Activated naive CD8-positive, alpha-beta T cell treated with anti-CD3 and anti-CD28 coated beads for 36 hours (primary cell): ENCODE measurements at regions not wholly inside any gene's neighbourhood (a gene's known extent, or its start where the extent isn't known, plus 50 kb on each side); places are given as distances from the start of the nearest gene placed in this dataset.
"Not testable (repeated sequence)": the region's sequence is repeated elsewhere in the genome, so short reads cannot be mapped to it uniquely, and the experiment has no call there.

Source experiments
- DNase-seq: peaks from one replicate; pipeline ENCODE4 v3.0.0; 2021
- H3K27ac Mint-ChIP-seq: one replicate; pipeline ENCODE4 v1.8.0; 2022; ENCODE audit warnings: mild to moderate bottlenecking, moderate library complexity, mixed read lengths
- H3K27me3 Mint-ChIP-seq: one replicate; pipeline ENCODE4 v1.8.0; 2022; ENCODE audit warnings: mild to moderate bottlenecking, mixed read lengths
- H3K36me3 Mint-ChIP-seq: one replicate; pipeline ENCODE4 v1.8.0; 2021; ENCODE audit warnings: mild to moderate bottlenecking, mixed read lengths
- H3K4me1 Mint-ChIP-seq: one replicate; pipeline ENCODE4 v1.8.0; 2021; ENCODE audit warnings: mixed read lengths
- H3K4me3 Mint-ChIP-seq: one replicate; pipeline ENCODE4 v1.8.0; 2022; ENCODE audit warnings: mild to moderate bottlenecking, moderate library complexity, mixed read lengths
- H3K9me3 Mint-ChIP-seq: one replicate; pipeline ENCODE4 v1.8.0; 2022; ENCODE audit warnings: mixed read lengths

- DNase-seq, H3K27me3 Mint-ChIP-seq, H3K4me3 Mint-ChIP-seq, H3K9me3 Mint-ChIP-seq, H3K27ac Mint-ChIP-seq: not testable (repeated sequence)
- H3K4me1 Mint-ChIP-seq, result peaks cover 64% of the 10 kb centered on the region
- peaks cover 79% of the 10 kb centered on the region for H3K36me3 Mint-ChIP-seq
Observed at GRCh38 chr1:148432318-148432717, 50.8 kb downstream of the PPIAL4G start.

GRCh38 chr1:148429856-148430255, 53.2 kb downstream of the PPIAL4G start:
- peaks cover 62% of the 10 kb centered on the region for H3K4me1 Mint-ChIP-seq
- H3K27ac Mint-ChIP-seq, result peak overlapping the region; percentile 52
- H3K36me3 Mint-ChIP-seq, result peaks cover 86% of the 10 kb centered on the region

GRCh38 chr1:148426940-148427611, 56.0 kb downstream of the PPIAL4G start:
- Mint-ChIP-seq H3K4me1 (peaks cover 65% of the 10 kb centered on the region), H3K27ac (peak overlapping the region; percentile 83), H3K36me3 (peaks cover 79% of the 10 kb centered on the region)
- not testable (repeated sequence) for H3K9me3 Mint-ChIP-seq, H3K27me3 Mint-ChIP-seq, H3K4me3 Mint-ChIP-seq
- peak; percentile 32 for DNase-seq

More at GRCh38 chr1:148429856-148430255, 53.2 kb downstream of the PPIAL4G start:
- H3K9me3 Mint-ChIP-seq, H3K4me3 Mint-ChIP-seq, DNase-seq, H3K27me3 Mint-ChIP-seq: not testable (repeated sequence)

GRCh38 chr1:148426385-148426784, 56.7 kb downstream of the PPIAL4G start:
- Mint-ChIP-seq H3K27ac (peak overlapping the region; percentile 83), H3K36me3 (peaks cover 74% of the 10 kb centered on the region), H3K4me1 (peaks cover 58% of the 10 kb centered on the region)
- H3K9me3 Mint-ChIP-seq, H3K27me3 Mint-ChIP-seq, DNase-seq, H3K4me3 Mint-ChIP-seq: not testable (repeated sequence)

GRCh38 chr1:148424143-148425003, 58.7 kb downstream of the PPIAL4G start:
- H3K36me3 Mint-ChIP-seq, result peaks cover 58% of the 10 kb centered on the region
- DNase-seq, H3K4me3 Mint-ChIP-seq, H3K9me3 Mint-ChIP-seq, H3K27me3 Mint-ChIP-seq: not testable (repeated sequence)
- H3K27ac Mint-ChIP-seq, result peak overlapping the region; percentile 44
- H3K4me1 Mint-ChIP-seq, result peaks cover 48% of the 10 kb centered on the region

- not testable (repeated sequence) for H3K9me3 Mint-ChIP-seq, H3K27me3 Mint-ChIP-seq
- peaks cover 40% of the 10 kb centered on the region for H3K4me1 Mint-ChIP-seq
Observed at GRCh38 chr1:148422921-148423320, 60.2 kb downstream of the PPIAL4G start.

GRCh38 chr1:148417241-148417640, 65.9 kb downstream of the PPIAL4G start:
- DNase-seq, H3K9me3 Mint-ChIP-seq, H3K4me1 Mint-ChIP-seq, H3K4me3 Mint-ChIP-seq, H3K27ac Mint-ChIP-seq, H3K36me3 Mint-ChIP-seq, H3K27me3 Mint-ChIP-seq: not testable (repeated sequence)

More at GRCh38 chr1:148422921-148423320, 60.2 kb downstream of the PPIAL4G start:
- H3K4me3 Mint-ChIP-seq, DNase-seq, H3K27ac Mint-ChIP-seq: not testable (repeated sequence)
- peaks cover 45% of the 10 kb centered on the region for H3K36me3 Mint-ChIP-seq

- not testable (repeated sequence) for H3K27me3 Mint-ChIP-seq, H3K9me3 Mint-ChIP-seq, H3K27ac Mint-ChIP-seq, DNase-seq, H3K4me3 Mint-ChIP-seq, H3K4me1 Mint-ChIP-seq
- H3K36me3 Mint-ChIP-seq, result peaks cover 21% of the 10 kb centered on the region
Observed at GRCh38 chr1:148413385-148413784, 69.7 kb downstream of the PPIAL4G start.

- H3K27me3 Mint-ChIP-seq, DNase-seq, H3K9me3 Mint-ChIP-seq, H3K27ac Mint-ChIP-seq, H3K4me3 Mint-ChIP-seq: not testable (repeated sequence)
- H3K4me1 Mint-ChIP-seq, result peaks cover 19% of the 10 kb centered on the region
- H3K36me3 Mint-ChIP-seq, result peaks cover 18% of the 10 kb centered on the region
Observed at GRCh38 chr1:148404786-148405568, 78.1 kb downstream of the PPIAL4G start.

- not testable (repeated sequence) for H3K9me3 Mint-ChIP-seq, H3K27me3 Mint-ChIP-seq, DNase-seq
- Mint-ChIP-seq H3K27ac (peak overlapping the region; percentile 67), H3K4me1 (peaks cover 19% of the 10 kb centered on the region), H3K4me3 (peak overlapping the region; percentile 65), H3K36me3 (peaks cover 16% of the 10 kb centered on the region)
Observed at GRCh38 chr1:148403925-148404324, 79.2 kb downstream of the PPIAL4G start.

- Mint-ChIP-seq H3K4me3 (peak overlapping the region; percentile 95), H3K27ac (peak overlapping the region; percentile 99), H3K4me1 (peaks cover 19% of the 10 kb centered on the region), H3K36me3 (peaks cover 14% of the 10 kb centered on the region)
- not testable (repeated sequence) for H3K27me3 Mint-ChIP-seq, DNase-seq, H3K9me3 Mint-ChIP-seq
Observed at GRCh38 chr1:148403085-148403456, 80.0 kb downstream of the PPIAL4G start.

GRCh38 chr1:148402152-148403084, 80.7 kb downstream of the PPIAL4G start:
- Mint-ChIP-seq H3K4me1 (peaks cover 22% of the 10 kb centered on the region), H3K27ac (peak overlapping the region; percentile 99), H3K36me3 (peaks cover 12% of the 10 kb centered on the region), H3K4me3 (peak overlapping the region; percentile 95)
- peak; percentile 88 for DNase-seq
- H3K27me3 Mint-ChIP-seq, H3K9me3 Mint-ChIP-seq: not testable (repeated sequence)

- not testable (repeated sequence) for H3K27me3 Mint-ChIP-seq, H3K9me3 Mint-ChIP-seq, H3K4me3 Mint-ChIP-seq, H3K36me3 Mint-ChIP-seq, DNase-seq
- peaks cover 16% of the 10 kb centered on the region for H3K4me1 Mint-ChIP-seq
- peak overlapping the region; percentile 79 for H3K27ac Mint-ChIP-seq
Observed at GRCh38 chr1:148397516-148397915, 85.6 kb downstream of the PPIAL4G start.

- H3K4me1 Mint-ChIP-seq, result peaks cover 23% of the 10 kb centered on the region
- not testable (repeated sequence) for H3K4me3 Mint-ChIP-seq, H3K9me3 Mint-ChIP-seq, H3K27me3 Mint-ChIP-seq, H3K36me3 Mint-ChIP-seq, DNase-seq, H3K27ac Mint-ChIP-seq
Observed at GRCh38 chr1:148392505-148392904, 90.6 kb downstream of the PPIAL4G start.
